ENCODE measurements at regions not wholly inside any gene's neighbourhood (a gene's known extent, or its start where the extent isn't known, plus 50 kb on each side); places are given as distances from the start of the nearest gene placed in this dataset.

DNA sequence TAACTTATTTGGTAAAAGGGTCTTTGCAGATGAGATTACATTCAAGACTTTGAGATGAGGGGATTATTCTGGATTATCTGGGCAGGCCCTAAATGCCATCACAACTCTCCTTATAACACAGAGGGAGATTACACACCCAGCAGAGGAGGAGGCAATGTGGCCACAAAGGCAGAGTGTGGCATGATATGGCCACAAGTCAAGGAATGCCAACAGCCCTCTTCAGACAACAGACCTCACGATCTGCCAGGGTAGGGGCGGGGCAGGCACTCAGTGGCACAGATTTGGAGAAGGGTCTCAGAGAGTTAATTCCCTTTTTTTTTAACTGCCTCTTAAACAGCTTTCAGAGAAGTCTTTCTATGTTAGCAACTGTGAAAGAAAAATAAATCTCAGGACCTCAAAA lies 96.9 kb downstream of the CYP26B1 start:
- TF ChIP-seq, protein P1, sequence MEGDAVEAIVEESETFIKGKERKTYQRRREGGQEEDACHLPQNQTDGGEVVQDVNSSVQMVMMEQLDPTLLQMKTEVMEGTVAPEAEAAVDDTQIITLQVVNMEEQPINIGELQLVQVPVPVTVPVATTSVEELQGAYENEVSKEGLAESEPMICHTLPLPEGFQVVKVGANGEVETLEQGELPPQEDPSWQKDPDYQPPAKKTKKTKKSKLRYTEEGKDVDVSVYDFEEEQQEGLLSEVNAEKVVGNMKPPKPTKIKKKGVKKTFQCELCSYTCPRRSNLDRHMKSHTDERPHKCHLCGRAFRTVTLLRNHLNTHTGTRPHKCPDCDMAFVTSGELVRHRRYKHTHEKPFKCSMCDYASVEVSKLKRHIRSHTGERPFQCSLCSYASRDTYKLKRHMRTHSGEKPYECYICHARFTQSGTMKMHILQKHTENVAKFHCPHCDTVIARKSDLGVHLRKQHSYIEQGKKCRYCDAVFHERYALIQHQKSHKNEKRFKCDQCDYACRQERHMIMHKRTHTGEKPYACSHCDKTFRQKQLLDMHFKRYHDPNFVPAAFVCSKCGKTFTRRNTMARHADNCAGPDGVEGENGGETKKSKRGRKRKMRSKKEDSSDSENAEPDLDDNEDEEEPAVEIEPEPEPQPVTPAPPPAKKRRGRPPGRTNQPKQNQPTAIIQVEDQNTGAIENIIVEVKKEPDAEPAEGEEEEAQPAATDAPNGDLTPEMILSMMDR (IDR thresholded peaks at IDR 0.05; ENCODE audit: low read length, missing control alignments): no peak
- H3K4me3 ChIP-seq (replicated peaks; ENCODE audit: low read depth, low read length): no peak overlapping the region
- DNase-seq (ENCODE audit: low read depth): no peak

DNA sequence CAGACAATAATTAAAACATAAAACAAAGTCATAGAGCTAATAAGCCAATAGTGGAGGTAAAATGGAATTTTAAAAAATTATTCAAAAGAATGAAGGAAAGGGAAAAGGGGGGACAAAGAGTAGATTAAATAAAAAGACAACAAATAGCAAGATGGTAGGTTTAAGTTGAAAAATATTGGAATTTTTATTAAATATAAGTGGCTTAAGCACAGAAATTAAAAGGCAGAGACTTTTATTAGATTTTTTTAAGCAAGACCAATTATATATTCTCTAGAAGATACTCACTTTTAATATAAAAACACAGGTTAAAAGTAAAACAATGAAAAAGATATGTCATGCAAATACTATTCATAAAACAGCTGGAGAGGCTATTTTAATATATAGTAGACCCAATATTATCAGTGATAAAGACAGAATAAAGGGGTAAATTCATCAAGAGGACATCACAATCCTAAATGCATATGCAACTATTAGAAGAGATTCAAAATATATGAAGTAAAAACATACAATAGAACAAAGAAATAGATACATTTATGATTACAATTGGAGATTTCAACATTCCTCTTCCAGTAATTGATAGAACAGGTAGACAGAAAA lies 98.7 kb downstream of the CYP26B1 start:
- TF ChIP-seq, protein P1 (IDR thresholded peaks at IDR 0.05; ENCODE audit: low read length, missing control alignments): no peak
- DNase-seq (ENCODE audit: low read depth): no peak
- no peak overlapping the region for H3K4me3 ChIP-seq (replicated peaks; ENCODE audit: low read depth, low read length)

DNA sequence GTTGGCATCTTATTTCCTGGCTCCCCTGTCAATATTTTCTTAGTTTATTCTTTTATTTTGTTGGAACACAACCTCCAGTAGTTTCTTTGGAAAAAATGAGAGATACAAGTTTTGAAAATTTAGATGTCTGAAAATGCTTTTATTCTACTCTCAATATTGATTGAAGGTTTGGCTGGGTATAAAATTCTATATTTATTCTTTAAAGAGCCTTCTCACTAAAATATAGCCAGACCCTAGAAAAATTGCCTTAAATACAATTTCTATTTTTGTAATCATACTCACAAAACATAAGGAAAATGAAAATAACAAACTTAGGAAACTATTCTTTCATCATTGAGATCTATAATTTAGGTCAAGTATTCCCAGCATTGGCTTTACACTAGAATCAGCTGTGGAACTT lies 103.7 kb downstream of the CYP26B1 start:
- TF ChIP-seq, protein P1 (IDR thresholded peaks at IDR 0.05; ENCODE audit: low read length, missing control alignments): no peak
- no peak for DNase-seq (ENCODE audit: low read depth)
- H3K4me3 ChIP-seq (replicated peaks; ENCODE audit: low read depth, low read length): no peak overlapping the region

DNA sequence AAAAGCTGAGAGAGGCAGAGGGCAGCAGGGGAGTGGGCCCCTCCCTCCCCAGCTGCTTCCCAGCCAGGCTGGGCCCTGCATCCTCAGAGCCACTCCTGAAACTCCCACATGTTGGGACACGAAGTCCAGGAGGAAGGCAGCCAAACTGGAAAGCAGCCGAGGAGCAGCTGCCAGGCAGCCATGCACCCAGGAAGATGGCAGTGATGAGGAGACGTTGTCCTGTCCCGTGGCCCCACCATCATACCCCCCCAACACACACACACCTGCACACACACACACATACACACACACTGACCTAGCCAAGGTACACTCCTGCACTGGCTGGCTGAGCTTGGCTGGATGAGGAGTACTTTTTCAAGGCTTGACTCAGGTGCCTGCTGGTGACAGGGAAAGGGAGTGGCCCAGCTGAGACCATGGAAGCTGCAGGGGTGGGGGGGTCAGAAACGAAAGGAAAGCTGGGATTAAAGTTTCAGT lies 106.0 kb downstream of the CYP26B1 start:
- no peak overlapping the region for H3K4me3 ChIP-seq (replicated peaks; ENCODE audit: low read depth, low read length)
- TF ChIP-seq, protein P1 (IDR thresholded peaks at IDR 0.05; ENCODE audit: low read length, missing control alignments): no peak
- no peak for DNase-seq (ENCODE audit: low read depth)

DNA sequence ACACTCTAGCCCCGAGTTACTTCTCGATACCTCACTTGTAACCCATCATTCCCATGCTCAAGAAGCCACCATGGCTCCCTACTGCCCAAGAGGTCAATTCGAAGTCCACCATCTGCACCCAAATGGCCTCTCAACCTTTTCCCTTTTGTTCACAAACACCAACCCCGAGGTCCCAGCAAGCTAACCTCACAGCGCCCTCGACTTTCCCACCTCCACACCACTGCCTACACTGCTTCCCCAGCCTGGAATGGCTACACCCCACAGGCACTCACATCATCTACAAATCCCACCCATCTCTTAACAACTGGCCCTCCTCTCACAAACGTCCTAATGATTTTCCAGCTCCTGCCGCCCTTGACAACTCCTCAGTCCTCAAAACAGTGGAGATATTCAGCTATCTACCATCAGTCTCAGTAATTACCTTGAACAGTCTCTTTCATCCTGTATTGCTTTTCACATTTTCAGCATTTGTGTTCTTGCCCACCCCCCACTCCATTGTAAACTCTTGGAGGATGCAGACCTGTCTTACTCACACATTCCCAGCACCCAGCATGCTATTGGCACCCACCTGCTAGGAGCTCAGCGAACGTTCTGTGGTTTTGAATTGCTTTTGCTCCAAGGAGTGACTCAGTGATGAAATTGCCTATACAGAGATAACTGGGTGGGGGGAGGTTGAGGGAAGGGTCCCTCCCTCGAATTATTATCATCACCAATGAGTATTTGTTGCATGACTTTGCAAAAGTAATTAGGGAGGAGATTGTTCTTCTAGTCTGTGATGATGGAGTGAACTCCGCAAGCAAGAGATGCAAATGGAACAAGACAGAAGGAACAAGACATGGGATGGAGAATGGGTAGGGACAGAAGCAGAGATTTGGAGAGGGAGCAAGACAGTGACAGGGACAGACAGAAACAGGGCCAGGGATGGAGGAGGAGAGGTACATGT lies 106.8 kb downstream of the CYP26B1 start:
- H3K4me3 ChIP-seq (replicated peaks; ENCODE audit: low read depth, low read length): no peak overlapping the region
- DNase-seq (ENCODE audit: low read depth): peak; percentile 5
- TF ChIP-seq, protein P1 (IDR thresholded peaks at IDR 0.05; ENCODE audit: low read length, missing control alignments): no peak

DNA sequence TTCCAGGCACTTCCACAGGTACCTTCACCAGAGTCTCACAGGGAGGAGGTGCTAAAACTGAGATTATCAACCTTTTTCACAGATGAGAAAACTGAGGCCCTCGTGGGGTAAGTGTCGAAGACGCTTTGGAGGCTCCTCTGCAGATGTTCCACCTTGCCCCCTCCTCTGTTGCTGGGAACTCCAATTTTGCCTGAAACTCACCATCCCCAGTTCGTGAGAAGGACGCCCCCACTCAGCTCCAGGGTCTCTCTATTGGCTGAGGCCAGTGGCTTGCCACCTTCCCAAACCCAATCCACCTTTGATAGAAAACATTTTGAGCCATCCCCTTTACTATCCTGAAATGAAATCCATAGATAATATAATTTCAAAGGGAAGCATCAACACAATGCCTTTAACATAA lies 109.1 kb downstream of the CYP26B1 start:
- no peak overlapping the region for H3K4me3 ChIP-seq (replicated peaks; ENCODE audit: low read depth, low read length)
- DNase-seq (ENCODE audit: low read depth): no peak
- TF ChIP-seq, protein P1 (IDR thresholded peaks at IDR 0.05; ENCODE audit: low read length, missing control alignments): no peak
